ENCODE measurements at regions not wholly inside any gene's neighbourhood (a gene's known extent, or its start where the extent isn't known, plus 50 kb on each side); places are given as distances from the start of the nearest gene placed in this dataset.
A peak's percentile ranks its signal among the peaks of the same experiment; 100 is the strongest.

- no peak for DNase-seq
Observed at GRCh38 chr9:7980041-7980440, 180.5 kb upstream of the DMAC1 start.

- peak; percentile 81 for DNase-seq
Observed at GRCh38 chr9:7979611-7980010, 180.0 kb upstream of the DMAC1 start.

- no peak for DNase-seq
Observed at GRCh38 chr9:7977586-7977985, 178.0 kb upstream of the DMAC1 start.

- no peak for DNase-seq
Observed at GRCh38 chr9:7976856-7977255, 177.3 kb upstream of the DMAC1 start.

- DNase-seq: peak; percentile 81
Observed at GRCh38 chr9:7976167-7976755, 176.7 kb upstream of the DMAC1 start.

- DNase-seq: no peak
Observed at GRCh38 chr9:7975336-7975735, 175.8 kb upstream of the DMAC1 start.

- no peak for DNase-seq
Observed at GRCh38 chr9:7974335-7974960, 174.9 kb upstream of the DMAC1 start.

GRCh38 chr9:7973123-7973522 lies 173.5 kb upstream of the DMAC1 start:
- DNase-seq: no peak

- no peak for DNase-seq
Observed at GRCh38 chr9:7970681-7971330, 171.2 kb upstream of the DMAC1 start.

GRCh38 chr9:7968687-7969086 lies 169.1 kb upstream of the DMAC1 start:
- no peak for DNase-seq

GRCh38 chr9:7967851-7968250 lies 168.3 kb upstream of the DMAC1 start:
- DNase-seq: no peak

- no peak for DNase-seq
Observed at GRCh38 chr9:7967093-7967827, 167.7 kb upstream of the DMAC1 start.

GRCh38 chr9:7965063-7965462 lies 165.5 kb upstream of the DMAC1 start:
- no peak for DNase-seq

GRCh38 chr9:7963026-7963425 lies 163.4 kb upstream of the DMAC1 start:
- no peak for DNase-seq

- DNase-seq: no peak
Observed at GRCh38 chr9:7961076-7961475, 161.5 kb upstream of the DMAC1 start.

- no peak for DNase-seq
Observed at GRCh38 chr9:7960320-7961050, 160.9 kb upstream of the DMAC1 start.

- no peak for DNase-seq
Observed at GRCh38 chr9:7957803-7958202, 158.2 kb upstream of the DMAC1 start.

GRCh38 chr9:7947577-7947976 lies 148.0 kb upstream of the DMAC1 start:
- DNase-seq: no peak

- DNase-seq: no peak
Observed at GRCh38 chr9:7946458-7946857, 146.9 kb upstream of the DMAC1 start.

GRCh38 chr9:7944572-7944971 lies 145.0 kb upstream of the DMAC1 start:
- no peak for DNase-seq

GRCh38 chr9:7937761-7938491 lies 138.3 kb upstream of the DMAC1 start:
- no peak for DNase-seq

- DNase-seq: no peak
Observed at GRCh38 chr9:7936996-7937395, 137.4 kb upstream of the DMAC1 start.

Measured in hematopoietic multipotent progenitor cell treated with erythropoietin and hydrocortisone succinate and interleukin-3 and kit ligand, for 8 days (in vitro differentiated cells).